ENCODE measurements at regions not wholly inside any gene's neighbourhood (a gene's known extent, or its start where the extent isn't known, plus 50 kb on each side); places are given as distances from the start of the nearest gene placed in this dataset.

GRCh38 chr13:46489586-46490023, 63.4 kb upstream of the LRCH1 start:
- WGBS, 5 donors = 53 to 81% (median 67%) methylated on average over 5 of the region's 5 CpGs
- Histone ChIP-seq H3K9me3 (peaks cover 0 to 26% (median 20%) of the 10 kb centered on the region in 8 donors), H3K4me1 (peaks cover 0 to 16% (median 4%) of the 10 kb centered on the region in 6 donors), H3K27ac (no peak overlapping the region), H3K4me3 (no peak overlapping the region), H3K36me3 (no peaks in the 10 kb centered on the region), H3K27me3 (replicated peaks in 1 of 7) (no peaks in the 10 kb centered on the region)
- DNase-seq = no peak
- intact Hi-C loops (cut with DNase I; ENCODE audit: low total_unique reads) = loop anchor here (5.0 to 10.0 kb wide), 2 partner anchors 55 to 233 kb away; no protein-coding TSS in a partner anchor
- TF ChIP-seq POLR2AphosphoS5 (IDR thresholded peaks at IDR 0.05) (no peak), CTCF (IDR thresholded peaks at IDR 0.05 in 8 of 11, conservative IDR thresholded peaks at IDR 0.05 in 3 of 11) (no peak), POLR2A (IDR thresholded peaks at IDR 0.05) (no peak)

- intact Hi-C loops (cut with DNase I; ENCODE audit: low total_unique reads) = no loop called here
Measured at GRCh38 chr13:46487748-46488147, 65.2 kb upstream of the LRCH1 start.

GRCh38 chr13:46486270-46486669, 66.7 kb upstream of the LRCH1 start:
- DNase-seq = no peak
- TF ChIP-seq CTCF (IDR thresholded peaks at IDR 0.05 in 8 of 11, conservative IDR thresholded peaks at IDR 0.05 in 3 of 11) = no peak
- TF ChIP-seq POLR2AphosphoS5 (IDR thresholded peaks at IDR 0.05) = no peak
- no peak for TF ChIP-seq POLR2A (IDR thresholded peaks at IDR 0.05)
- intact Hi-C loops (cut with DNase I; ENCODE audit: low total_unique reads) = no loop called here
- Histone ChIP-seq H3K4me1 (peaks cover 0 to 9% (median 4%) of the 10 kb centered on the region in 6 donors), H3K4me3 (no peak overlapping the region), H3K9me3 (peaks cover 0 to 60% (median 46%) of the 10 kb centered on the region in 8 donors), H3K36me3 (no peaks in the 10 kb centered on the region), H3K27ac (no peak overlapping the region), H3K27me3 (replicated peaks in 1 of 7) (no peaks in the 10 kb centered on the region)
- 64 to 88% (median 84%) methylated on average over 6 of the region's 6 CpGs for WGBS, 5 donors

More at GRCh38 chr13:46487748-46488147, 65.2 kb upstream of the LRCH1 start:
- DNase-seq = no peak
- Histone ChIP-seq H3K4me3 (no peak overlapping the region), H3K27me3 (replicated peaks in 1 of 7) (no peaks in the 10 kb centered on the region), H3K9me3 (peaks cover 0 to 45% (median 38%) of the 10 kb centered on the region in 8 donors), H3K4me1 (peaks cover 0 to 9% (median 4%) of the 10 kb centered on the region in 6 donors), H3K36me3 (no peaks in the 10 kb centered on the region), H3K27ac (no peak overlapping the region)
- 75 to 96% (median 84%) methylated on average over 1 of the region's 1 CpG for WGBS, 5 donors
- no peak for TF ChIP-seq CTCF (IDR thresholded peaks at IDR 0.05 in 8 of 11, conservative IDR thresholded peaks at IDR 0.05 in 3 of 11)

- Histone ChIP-seq H3K27ac (no peak overlapping the region), H3K36me3 (no peaks in the 10 kb centered on the region), H3K4me3 (no peak overlapping the region), H3K4me1 (no peaks in the 10 kb centered on the region), H3K9me3 (peaks cover 0 to 66% (median 46%) of the 10 kb centered on the region in 8 donors), H3K27me3 (replicated peaks in 1 of 7) (no peaks in the 10 kb centered on the region)
- TF ChIP-seq POLR2A (IDR thresholded peaks at IDR 0.05) = no peak
- no peak for TF ChIP-seq POLR2AphosphoS5 (IDR thresholded peaks at IDR 0.05)
- TF ChIP-seq CTCF (IDR thresholded peaks at IDR 0.05 in 8 of 11, conservative IDR thresholded peaks at IDR 0.05 in 3 of 11) = no peak
- no peak for DNase-seq
- 76 to 91% (median 86%) methylated on average over 3 of the region's 3 CpGs for WGBS, 5 donors
- intact Hi-C loops (cut with DNase I; ENCODE audit: low total_unique reads) = no loop called here
Measured at GRCh38 chr13:46484561-46484960, 68.4 kb upstream of the LRCH1 start.
